WTC11 (cell line): ENCODE measurements at regions not wholly inside any gene's neighbourhood (a gene's known extent, or its start where the extent isn't known, plus 50 kb on each side); places are given as distances from the start of the nearest gene placed in this dataset.

ENCODE experiments used
- ATAC-seq: fragments of 200-7000 bp; cut with Tn5 transposase; 2 replicates; pipeline ENCODE4 v1.10.0; 2021; ENCODE audit warnings: mild to moderate bottlenecking, moderate library complexity
- CTCF ChIA-PET: fragments of 300-600 bp; sonication (Branson Sonifier 250); formaldehyde crosslinking; loops from one replicate; lab custom pipeline; 2021; ENCODE audit warnings: antibody characterized with exemption; lab: Charles Lee
- POLR2A ChIA-PET: fragments of 350-600 bp; sonication (Branson Sonifier 250); formaldehyde crosslinking; loops from one replicate; lab custom pipeline; 2021; ENCODE audit warnings: antibody characterized with exemption; lab: Charles Lee
- DNase-seq: peaks from one replicate; pipeline ENCODE4 v3.0.0; 2021; ENCODE audit warnings: low spot score
- H3K27ac Mint-ChIP-seq: 2 replicates; pipeline ENCODE4 v1.8.0; 2021; ENCODE audit warnings: mixed read lengths
- H3K27me3 Mint-ChIP-seq: 2 replicates; pipeline ENCODE4 v1.8.0; 2021; ENCODE audit warnings: low read depth, mild to moderate bottlenecking, moderate library complexity, mixed read lengths
- H3K36me3 Mint-ChIP-seq: 2 replicates; pipeline ENCODE4 v1.8.0; 2021; ENCODE audit warnings: mixed read lengths
- H3K4me1 Mint-ChIP-seq: 2 replicates; pipeline ENCODE4 v1.8.0; 2022; ENCODE audit warnings: mixed read lengths
- H3K4me3 Mint-ChIP-seq: 2 replicates; pipeline ENCODE4 v1.8.0; 2021; ENCODE audit warnings: mild to moderate bottlenecking, moderate library complexity, mixed read lengths
- H3K9me3 Mint-ChIP-seq: 2 replicates; pipeline ENCODE4 v1.8.0; 2021; ENCODE audit warnings: mixed read lengths
- AFF4 ChIP-seq: sonication (generic); formaldehyde crosslinking; IDR thresholded peaks from 2 replicates; pipeline ENCODE4 v1.8.1; 2023; ENCODE audit warnings: mild to moderate bottlenecking, missing genetic modification reagents, borderline replicate concordance
- AR ChIP-seq: fragments of 250-450 bp; sonication (Bioruptor Pico); IDR thresholded peaks from 2 replicates; pipeline ENCODE4 v1.9.0; 2021; ENCODE audit warnings: mild to moderate bottlenecking
- ATF2 ChIP-seq: sonication (generic); formaldehyde crosslinking; IDR thresholded peaks from 2 replicates; pipeline ENCODE4 v1.8.1; 2022; ENCODE audit warnings: low read depth, missing genetic modification reagents, borderline replicate concordance
- CBFB ChIP-seq: sonication (generic); formaldehyde crosslinking; IDR thresholded peaks from 2 replicates; pipeline ENCODE4 v1.8.1; 2022; ENCODE audit warnings: mild to moderate bottlenecking, low read depth, missing genetic modification reagents
- ELF4 ChIP-seq: sonication (generic); formaldehyde crosslinking; IDR thresholded peaks from 2 replicates; pipeline ENCODE4 v1.8.1; 2022; ENCODE audit warnings: low read depth, mild to moderate bottlenecking, moderate library complexity, missing genetic modification reagents
- FOXP1 ChIP-seq: sonication (generic); formaldehyde crosslinking; IDR thresholded peaks from 2 replicates; pipeline ENCODE4 v1.8.0; 2022; ENCODE audit warnings: missing genetic modification reagents, mild to moderate bottlenecking, moderate library complexity, borderline replicate concordance
- FOXP4 ChIP-seq: sonication (generic); formaldehyde crosslinking; IDR thresholded peaks from 2 replicates; pipeline ENCODE4 v1.8.0; 2022; ENCODE audit warnings: mild to moderate bottlenecking, missing genetic modification reagents
- MAX ChIP-seq: sonication (generic); formaldehyde crosslinking; IDR thresholded peaks from 2 replicates; pipeline ENCODE4 v1.8.0; 2022; ENCODE audit warnings: mild to moderate bottlenecking, missing genetic modification reagents
- NFE2L1 ChIP-seq: sonication (generic); formaldehyde crosslinking; IDR thresholded peaks from 2 replicates; pipeline ENCODE4 v1.8.1; 2023; ENCODE audit warnings: missing genetic modification reagents
- NFYB ChIP-seq: sonication (generic); formaldehyde crosslinking; conservative IDR thresholded peaks from 2 replicates; pipeline ENCODE4 v1.8.0; 2022; ENCODE audit warnings: low read depth, missing genetic modification reagents
- OVOL2 ChIP-seq: fragments of 250-450 bp; sonication (Bioruptor Pico); IDR thresholded peaks from 2 replicates; pipeline ENCODE4 v1.9.0; 2021; ENCODE audit warnings: mild to moderate bottlenecking, borderline replicate concordance
- RELA ChIP-seq: sonication (generic); formaldehyde crosslinking; IDR thresholded peaks from 2 replicates; pipeline ENCODE4 v1.8.1; 2022; ENCODE audit warnings: missing genetic modification reagents, mild to moderate bottlenecking, borderline replicate concordance
- SOX15 ChIP-seq: fragments of 250-450 bp; sonication (Bioruptor Pico); IDR thresholded peaks from 2 replicates; pipeline ENCODE4 v1.9.0; 2021; ENCODE audit warnings: mild to moderate bottlenecking
- TEAD4 ChIP-seq: sonication (generic); formaldehyde crosslinking; IDR thresholded peaks from 2 replicates; pipeline ENCODE4 v1.8.0; 2022; ENCODE audit warnings: mild to moderate bottlenecking, missing genetic modification reagents
- ZBTB43 ChIP-seq: sonication (generic); formaldehyde crosslinking; IDR thresholded peaks from 2 replicates; pipeline ENCODE4 v1.8.1; 2023; ENCODE audit warnings: mild to moderate bottlenecking, missing genetic modification reagents
- ZNF219 ChIP-seq: sonication (generic); formaldehyde crosslinking; IDR thresholded peaks from 2 replicates; pipeline ENCODE4 v1.8.0; 2023; ENCODE audit warnings: missing genetic modification reagents, mild to moderate bottlenecking, borderline replicate concordance
- ZNF425 ChIP-seq: fragments of 250-450 bp; sonication (Bioruptor Pico); conservative IDR thresholded peaks from 2 replicates; pipeline ENCODE4 v1.9.0; 2021; ENCODE audit warnings: mild to moderate bottlenecking

- Mint-ChIP-seq H3K27me3 (peaks cover 1% of the 10 kb centered on the region), H3K4me3 (no peak overlapping the region), H3K9me3 (peaks cover 3% of the 10 kb centered on the region; the same call in 1 of the 2 replicates), H3K36me3 (no peaks in the 10 kb centered on the region), H3K4me1 (peaks cover 8% of the 10 kb centered on the region), H3K27ac (no peak overlapping the region)
- TF ChIP-seq ELF4 (CRISPR knock-in tag) (no peak), MAX (CRISPR knock-in tag) (no peak), RELA (CRISPR knock-in tag) (no peak), ZNF219 (CRISPR knock-in tag) (no peak), AR (CRISPR knock-in tag) (no peak), FOXP1 (no peak), SOX15 (no peak), CBFB (CRISPR knock-in tag) (no peak), FOXP4 (no peak), AFF4 (CRISPR knock-in tag) (no peak), ATF2 (no peak), OVOL2 (CRISPR knock-in tag) (no peak), ZNF425 (CRISPR knock-in tag) (no peak), NFE2L1 (no peak), NFYB (CRISPR knock-in tag) (no peak), ZBTB43 (CRISPR knock-in tag) (no peak), TEAD4 (CRISPR knock-in tag) (no peak)
- no peak for DNase-seq
- CTCF ChIA-PET = interaction anchor here (0.6 kb wide), 1 partner anchor 10 kb away, joined by 3 read pairs; no protein-coding TSS in a partner anchor
- no peak for ATAC-seq
- POLR2A ChIA-PET = interaction anchor here (0.6 kb wide), 1 partner anchor 30 kb away, joined by 3 read pairs; no protein-coding TSS in a partner anchor
Measured at GRCh38 chr6:164247106-164247505, 832.6 kb downstream of the QKI start.
